HL-60 (cell line): ENCODE measurements at regions not wholly inside any gene's neighbourhood (a gene's known extent, or its start where the extent isn't known, plus 50 kb on each side); places are given as distances from the start of the nearest gene placed in this dataset.

Experiments
- POLR2AphosphoS5 ChIP-seq: IDR thresholded peaks from 2 replicates; pipeline ENCODE4 v1.6.1; 2012; ENCODE audit warnings: low read depth
- SPI1 ChIP-seq: IDR thresholded peaks from 2 replicates; pipeline ENCODE4 v1.6.1; 2012; ENCODE audit warnings: low read depth, mild to moderate bottlenecking, borderline replicate concordance
- TF ChIP-seq, protein P1 (sequence below): IDR thresholded peaks from one replicate; pipeline ENCODE4 v1.5.1; 2011; ENCODE audit warnings: low read length, control low read depth, inconsistent platforms; ENCODE audit not compliant: insufficient read depth
- TF ChIP-seq, protein P2 (sequence below): IDR thresholded peaks from 2 replicates; pipeline ENCODE4 v1.6.1; 2012; ENCODE audit warnings: low read depth; ENCODE audit not compliant: insufficient replicate concordance

DNA sequence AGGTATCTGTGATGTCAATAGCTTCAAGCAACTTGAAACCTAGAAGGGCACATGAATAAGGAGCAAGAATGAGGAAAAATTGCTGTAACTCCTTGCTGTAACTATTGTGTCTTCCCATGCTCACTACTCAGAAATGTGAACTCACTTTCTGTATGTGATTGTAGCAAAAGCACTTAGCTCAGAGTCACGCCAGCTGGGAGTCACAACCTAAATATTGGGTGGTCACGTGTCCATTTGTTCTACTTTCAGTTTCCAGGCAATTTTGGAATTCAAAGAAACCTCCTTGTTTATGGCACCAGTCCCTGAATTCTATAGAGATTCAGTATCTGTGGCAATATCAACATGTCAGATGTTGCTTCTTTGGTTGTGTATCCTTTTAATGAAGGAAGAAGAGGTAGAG is 241.6 kb upstream of the AZI2 start:
- TF ChIP-seq, protein P1, sequence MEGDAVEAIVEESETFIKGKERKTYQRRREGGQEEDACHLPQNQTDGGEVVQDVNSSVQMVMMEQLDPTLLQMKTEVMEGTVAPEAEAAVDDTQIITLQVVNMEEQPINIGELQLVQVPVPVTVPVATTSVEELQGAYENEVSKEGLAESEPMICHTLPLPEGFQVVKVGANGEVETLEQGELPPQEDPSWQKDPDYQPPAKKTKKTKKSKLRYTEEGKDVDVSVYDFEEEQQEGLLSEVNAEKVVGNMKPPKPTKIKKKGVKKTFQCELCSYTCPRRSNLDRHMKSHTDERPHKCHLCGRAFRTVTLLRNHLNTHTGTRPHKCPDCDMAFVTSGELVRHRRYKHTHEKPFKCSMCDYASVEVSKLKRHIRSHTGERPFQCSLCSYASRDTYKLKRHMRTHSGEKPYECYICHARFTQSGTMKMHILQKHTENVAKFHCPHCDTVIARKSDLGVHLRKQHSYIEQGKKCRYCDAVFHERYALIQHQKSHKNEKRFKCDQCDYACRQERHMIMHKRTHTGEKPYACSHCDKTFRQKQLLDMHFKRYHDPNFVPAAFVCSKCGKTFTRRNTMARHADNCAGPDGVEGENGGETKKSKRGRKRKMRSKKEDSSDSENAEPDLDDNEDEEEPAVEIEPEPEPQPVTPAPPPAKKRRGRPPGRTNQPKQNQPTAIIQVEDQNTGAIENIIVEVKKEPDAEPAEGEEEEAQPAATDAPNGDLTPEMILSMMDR, result no peak
- no peak for TF ChIP-seq POLR2AphosphoS5
- TF ChIP-seq, protein P2, sequence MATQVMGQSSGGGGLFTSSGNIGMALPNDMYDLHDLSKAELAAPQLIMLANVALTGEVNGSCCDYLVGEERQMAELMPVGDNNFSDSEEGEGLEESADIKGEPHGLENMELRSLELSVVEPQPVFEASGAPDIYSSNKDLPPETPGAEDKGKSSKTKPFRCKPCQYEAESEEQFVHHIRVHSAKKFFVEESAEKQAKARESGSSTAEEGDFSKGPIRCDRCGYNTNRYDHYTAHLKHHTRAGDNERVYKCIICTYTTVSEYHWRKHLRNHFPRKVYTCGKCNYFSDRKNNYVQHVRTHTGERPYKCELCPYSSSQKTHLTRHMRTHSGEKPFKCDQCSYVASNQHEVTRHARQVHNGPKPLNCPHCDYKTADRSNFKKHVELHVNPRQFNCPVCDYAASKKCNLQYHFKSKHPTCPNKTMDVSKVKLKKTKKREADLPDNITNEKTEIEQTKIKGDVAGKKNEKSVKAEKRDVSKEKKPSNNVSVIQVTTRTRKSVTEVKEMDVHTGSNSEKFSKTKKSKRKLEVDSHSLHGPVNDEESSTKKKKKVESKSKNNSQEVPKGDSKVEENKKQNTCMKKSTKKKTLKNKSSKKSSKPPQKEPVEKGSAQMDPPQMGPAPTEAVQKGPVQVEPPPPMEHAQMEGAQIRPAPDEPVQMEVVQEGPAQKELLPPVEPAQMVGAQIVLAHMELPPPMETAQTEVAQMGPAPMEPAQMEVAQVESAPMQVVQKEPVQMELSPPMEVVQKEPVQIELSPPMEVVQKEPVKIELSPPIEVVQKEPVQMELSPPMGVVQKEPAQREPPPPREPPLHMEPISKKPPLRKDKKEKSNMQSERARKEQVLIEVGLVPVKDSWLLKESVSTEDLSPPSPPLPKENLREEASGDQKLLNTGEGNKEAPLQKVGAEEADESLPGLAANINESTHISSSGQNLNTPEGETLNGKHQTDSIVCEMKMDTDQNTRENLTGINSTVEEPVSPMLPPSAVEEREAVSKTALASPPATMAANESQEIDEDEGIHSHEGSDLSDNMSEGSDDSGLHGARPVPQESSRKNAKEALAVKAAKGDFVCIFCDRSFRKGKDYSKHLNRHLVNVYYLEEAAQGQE, result no peak
- no peak for TF ChIP-seq SPI1
